CD4-positive, alpha-beta T cell treated with Interleukin-2 at 100 ng/mL for 4 hours (primary cell): ENCODE measurements at regions not wholly inside any gene's neighbourhood (a gene's known extent, or its start where the extent isn't known, plus 50 kb on each side); places are given as distances from the start of the nearest gene placed in this dataset.

Experiments used
- DNase-seq: peaks from one replicate; pipeline ENCODE4 v3.0.0-alpha.2; 2020; ENCODE audit warnings: low spot score

- no peak for DNase-seq
Observed at GRCh38 chr5:32503261-32503660, 58.7 kb upstream of the ZFR start.

- no peak for DNase-seq
Observed at GRCh38 chr5:32501071-32502002, 56.8 kb upstream of the ZFR start.

GRCh38 chr5:32500181-32500580, 55.6 kb upstream of the ZFR start:
- no peak for DNase-seq

GRCh38 chr5:32499261-32499660, 54.7 kb upstream of the ZFR start:
- no peak for DNase-seq

DNA sequence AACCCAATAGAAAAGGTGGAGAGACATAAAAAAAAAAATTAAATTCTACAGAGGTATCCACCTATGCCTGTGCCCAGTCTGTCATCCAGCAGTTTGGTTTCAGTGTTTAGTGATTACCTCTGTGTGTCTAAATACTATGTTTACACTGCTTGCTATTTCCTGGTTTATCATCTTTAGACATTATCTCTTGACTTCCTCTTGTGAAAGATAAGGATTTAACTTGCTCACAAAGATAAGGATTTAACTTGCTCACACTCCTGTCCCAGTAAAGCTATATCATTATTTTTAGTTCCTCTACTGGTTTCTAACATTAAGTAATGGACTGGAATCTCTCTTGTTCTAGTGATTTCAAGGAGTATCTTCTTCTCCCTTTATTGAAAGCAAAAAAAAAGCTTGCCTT, 53.9 kb upstream of the ZFR start:
- DNase-seq, result no peak

- no peak for DNase-seq
Observed at GRCh38 chr5:32496104-32496503, 51.6 kb upstream of the ZFR start.

- no peak for DNase-seq
Observed at GRCh38 chr5:32494827-32495226, 50.3 kb upstream of the ZFR start.
